ENCODE measurements at regions not wholly inside any gene's neighbourhood (a gene's known extent, or its start where the extent isn't known, plus 50 kb on each side); places are given as distances from the start of the nearest gene placed in this dataset.

GRCh38 chr2:10196110-10196892 is 73.8 kb downstream of the RRM2 start:
- Histone ChIP-seq H3K4ac (ENCODE audit: low read depth, low read length) (no peak overlapping the region), H2BK5ac (ENCODE audit: insufficient read length, low read length) (no peak overlapping the region), H2BK20ac (ENCODE audit: low read depth, low read length, poor library complexity, severe bottlenecking) (no peak overlapping the region), H3T11ph (ENCODE audit: low read length) (no peak overlapping the region), H3K4me1 (ENCODE audit: insufficient read depth, low read length) (no peaks in the 10 kb centered on the region), H2AFZ (ENCODE audit: low read length) (no peak overlapping the region), H4K91ac (ENCODE audit: insufficient read length, low read depth, low read length) (no peak overlapping the region), H2BK12ac (ENCODE audit: insufficient read length, low read depth, low read length) (no peak overlapping the region), H3K23ac (ENCODE audit: insufficient read length, low read depth, low read length) (no peak overlapping the region), H3K18ac (ENCODE audit: insufficient read length, low read depth, low read length) (no peak overlapping the region), H3K27ac (ENCODE audit: insufficient read length, low read depth, low read length) (no peak overlapping the region), H3K9ac (ENCODE audit: extremely low read depth, insufficient read length, low read length) (no peak overlapping the region), H4K20me1 (ENCODE audit: control insufficient read depth, insufficient read depth, insufficient read length) (no peaks in the 10 kb centered on the region), H4K8ac (replicated peaks; ENCODE audit: insufficient read length, low read depth, low read length) (no peak overlapping the region), H3K4me2 (ENCODE audit: insufficient read depth, insufficient read length, low read length) (no peak overlapping the region), H2BK120ac (ENCODE audit: low read depth, low read length, poor library complexity, severe bottlenecking) (no peak overlapping the region), H3K23me2 (ENCODE audit: insufficient read length, low read depth, low read length, poor library complexity, severe bottlenecking) (no peaks in the 10 kb centered on the region), H3K9me3 (ENCODE audit: control insufficient read depth, low read depth, low read length) (no peaks in the 10 kb centered on the region), H3K79me2 (ENCODE audit: insufficient read depth, low read length) (no peaks in the 10 kb centered on the region), H2BK15ac (ENCODE audit: low read depth, low read length) (no peak overlapping the region), H4K5ac (ENCODE audit: insufficient read length, low read depth, low read length) (no peak overlapping the region), H3K27me3 (ENCODE audit: insufficient read depth, low read length) (no peaks in the 10 kb centered on the region), H3K14ac (ENCODE audit: insufficient read depth, low read length) (no peak overlapping the region; the same call in 1 of the 2 replicates), H2AK5ac (ENCODE audit: insufficient read length, low read length) (no peak overlapping the region), H3K56ac (ENCODE audit: insufficient read length, low read depth, low read length) (no peak overlapping the region), H3K79me1 (ENCODE audit: insufficient read depth, low read depth, low read length, poor library complexity, severe bottlenecking) (no peaks in the 10 kb centered on the region)
- Mint-ChIP-seq H3K36me3 (ENCODE audit: insufficient read depth in 1 of 3, low read depth in 3 of 3) (peaks cover 14 to 17% (median 15%) of the 10 kb centered on the region in 3 experiments), H3K4me3 (no peak overlapping the region), H3K4me1 (no peaks in the 10 kb centered on the region), H3K27me3 (ENCODE audit: low read depth) (peaks cover 2% of the 10 kb centered on the region; the same call in 1 of the 2 replicates), H3K9me3 (peaks cover 11 to 16% of the 10 kb centered on the region in 2 experiments), H3K27ac (no peak overlapping the region; a peak in 1 of 7 replicates)
- no CpG with 5 or more reads among the region's 22 CpGs for WGBS (ENCODE audit: extremely low coverage, insufficient read length, low lambda C conversion rate)
- TF ChIP-seq CTCF (conservative IDR thresholded peaks at IDR 0.05) = no peak
- no peak for DNase-seq
